ENCODE measurements at regions not wholly inside any gene's neighbourhood (a gene's known extent, or its start where the extent isn't known, plus 50 kb on each side); places are given as distances from the start of the nearest gene placed in this dataset.

- TF ChIP-seq CTCF (IDR thresholded peaks at IDR 0.05) (no peak), POLR2A (IDR thresholded peaks at IDR 0.05) (no peak), POLR2AphosphoS5 (IDR thresholded peaks at IDR 0.05) (no peak)
These were observed 140.5 kb upstream of the SRRM4 start for GRCh38 chr12:118840878-118841277.
